Tongue (tissue), 1 donor: ENCODE measurements at regions not wholly inside any gene's neighbourhood (a gene's known extent, or its start where the extent isn't known, plus 50 kb on each side); places are given as distances from the start of the nearest gene placed in this dataset.
"Not testable (repeated sequence)": the region's sequence is repeated elsewhere in the genome, so short reads cannot be mapped to it uniquely, and the experiment has no call there.

Source experiments
- DNase-seq: peaks from one replicate; pipeline ENCODE4 v3.0.0-alpha.2; 2015

- DNase-seq, result no peak
These were observed 130.9 kb downstream of the TES start for GRCh38 chr7:116340943-116341907.

DNA sequence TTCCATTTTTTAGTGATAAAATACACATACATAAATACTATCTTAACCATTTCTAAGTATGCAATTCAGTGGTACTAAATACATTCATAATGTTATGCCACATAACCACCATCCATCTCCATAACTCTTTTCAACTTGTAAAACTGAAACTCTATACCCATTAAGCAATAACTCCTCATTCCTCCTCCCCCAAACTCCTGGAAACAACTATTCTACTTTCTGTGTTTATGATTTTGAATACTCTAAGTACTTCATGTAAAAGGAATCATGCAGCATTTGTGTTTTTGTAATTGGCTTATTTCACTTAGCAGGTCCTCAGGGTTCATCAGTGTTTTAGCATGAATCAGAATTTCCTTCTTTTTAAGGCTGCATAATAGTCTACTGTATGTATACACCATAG is 131.8 kb downstream of the TES start:
- DNase-seq, result no peak

GRCh38 chr7:116347151-116347832 is 137.0 kb downstream of the TES start:
- DNase-seq, result no peak

- no peak for DNase-seq
These were observed 138.0 kb downstream of the TES start for GRCh38 chr7:116348346-116348745.

- DNase-seq, result no peak
These were observed 141.6 kb downstream of the TES start for GRCh38 chr7:116351966-116352365.

GRCh38 chr7:116353647-116354046 is 143.3 kb downstream of the TES start:
- peak; percentile 69 for DNase-seq

DNA sequence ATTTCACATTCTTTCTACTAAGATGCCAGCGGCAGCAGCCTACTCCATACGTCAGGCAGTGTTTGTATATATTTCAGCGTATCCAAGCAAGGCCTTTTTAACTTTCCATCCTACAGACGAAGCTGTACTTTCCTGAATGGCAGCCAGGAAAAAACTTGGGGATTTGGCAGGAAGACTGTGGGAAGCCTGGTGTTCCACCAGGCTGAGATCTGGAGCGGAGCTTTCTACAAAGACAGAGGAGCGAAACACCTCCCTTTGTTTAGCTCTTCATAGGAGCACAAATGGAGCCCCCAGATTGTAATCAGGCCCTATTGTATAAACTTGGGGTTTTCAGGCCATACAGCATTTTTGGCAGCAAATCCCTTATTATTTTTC is 143.8 kb downstream of the TES start:
- DNase-seq, result peak; percentile 97

GRCh38 chr7:116354546-116355423 is 144.4 kb downstream of the TES start:
- DNase-seq, result peak; percentile 93

DNA sequence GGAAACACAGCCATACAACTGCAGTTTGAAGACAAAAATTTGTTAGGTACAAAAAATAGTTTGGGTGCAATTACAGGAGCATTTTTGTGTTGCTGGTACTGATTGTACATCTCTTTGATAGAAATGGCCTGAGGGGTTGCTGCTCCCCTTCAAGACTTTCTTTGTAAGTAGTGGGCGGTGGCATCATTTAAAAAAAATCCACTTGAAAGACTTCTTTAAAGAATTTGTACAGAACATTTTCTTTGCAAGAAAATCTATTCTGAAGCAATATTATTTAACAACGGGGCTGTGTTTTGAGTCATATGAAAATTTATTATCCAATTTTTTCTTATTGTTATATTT is 144.1 kb upstream of the CAV2 start:
- no peak for DNase-seq

DNA sequence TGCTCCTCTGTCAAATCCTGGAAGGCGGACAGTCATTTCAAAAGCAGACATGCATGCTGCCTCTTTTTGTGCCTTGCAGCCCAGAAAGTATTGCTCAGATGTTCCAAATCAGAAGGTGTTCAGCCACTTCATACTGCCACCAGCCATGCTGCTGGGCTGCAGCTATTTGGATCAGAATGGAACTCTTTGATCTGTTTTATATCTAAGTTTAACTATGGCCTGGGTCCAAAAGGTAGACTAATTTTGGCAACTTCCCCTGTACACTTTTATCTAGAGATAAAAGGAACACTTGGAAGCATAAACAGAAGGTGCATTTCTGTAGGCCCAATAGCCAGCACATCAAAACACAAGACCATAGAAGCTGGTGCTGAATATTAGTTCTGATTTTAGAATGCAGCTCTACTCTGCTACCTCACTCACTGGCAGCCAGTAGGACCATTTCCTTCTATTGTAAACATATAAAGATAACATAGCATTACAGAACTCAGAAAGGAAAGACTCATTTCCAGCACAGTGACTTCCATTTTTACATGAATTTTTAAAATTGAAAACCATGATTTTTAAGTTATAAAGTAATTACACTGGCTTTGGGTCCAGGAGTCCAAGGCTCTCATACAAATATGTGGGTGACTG is 143.1 kb upstream of the CAV2 start:
- DNase-seq, result peak; percentile 4

GRCh38 chr7:116356979-116357378 is 142.6 kb upstream of the CAV2 start:
- DNase-seq, result peak; percentile 40

GRCh38 chr7:116357781-116358670 is 141.5 kb upstream of the CAV2 start:
- DNase-seq, result no peak

- no peak for DNase-seq
These were observed 137.8 kb upstream of the CAV2 start for GRCh38 chr7:116361767-116362166.

- DNase-seq, result no peak
These were observed 135.7 kb upstream of the CAV2 start for GRCh38 chr7:116363637-116364432.

DNA sequence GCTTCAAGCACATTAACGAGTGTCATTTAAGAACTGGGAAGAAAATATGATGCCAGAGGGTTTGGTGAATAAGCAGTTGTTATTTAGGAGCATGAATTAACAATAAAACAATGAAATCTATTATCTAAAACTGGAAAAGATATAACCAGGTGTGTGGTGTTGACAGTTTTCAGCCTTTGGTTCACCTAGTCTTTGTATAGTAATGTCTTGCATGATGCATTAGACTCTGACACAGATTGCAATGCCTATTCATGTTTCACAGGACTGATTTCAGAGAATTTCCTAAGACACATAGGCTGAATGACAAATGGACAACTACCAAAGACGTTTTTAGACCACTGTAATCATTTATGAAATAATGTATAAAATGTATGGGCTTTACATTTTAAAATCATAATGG is 135.1 kb upstream of the CAV2 start:
- DNase-seq, result no peak

- DNase-seq, result no peak
These were observed 133.7 kb upstream of the CAV2 start for GRCh38 chr7:116365797-116366196.

GRCh38 chr7:116367171-116367813 is 132.2 kb upstream of the CAV2 start:
- DNase-seq, result no peak

GRCh38 chr7:116368965-116369364 is 130.6 kb upstream of the CAV2 start:
- DNase-seq, result no peak

DNA sequence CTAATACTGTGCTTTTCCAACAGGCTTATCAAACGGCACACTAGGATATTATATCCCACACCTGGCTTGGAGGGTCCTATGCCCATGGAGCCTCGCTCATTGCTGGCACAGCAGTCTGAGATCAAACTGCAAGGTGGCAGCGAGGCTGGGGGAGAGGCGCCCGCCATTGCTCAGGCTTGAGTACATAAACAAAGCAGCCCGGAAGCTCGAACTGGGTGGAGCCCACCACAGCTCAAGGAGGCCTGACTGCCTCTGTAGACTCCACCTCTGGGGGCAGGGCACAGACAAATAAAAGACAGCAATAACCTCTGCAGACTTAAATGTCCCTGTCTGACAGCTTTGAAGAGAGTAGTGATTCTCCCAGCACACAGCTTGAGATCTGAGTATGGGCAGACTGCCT is 128.0 kb upstream of the CAV2 start:
- not testable (repeated sequence) for DNase-seq

- not testable (repeated sequence) for DNase-seq
These were observed 126.3 kb upstream of the CAV2 start for GRCh38 chr7:116373229-116373628.
